ENCODE measurements at regions not wholly inside any gene's neighbourhood (a gene's known extent, or its start where the extent isn't known, plus 50 kb on each side); places are given as distances from the start of the nearest gene placed in this dataset.

DNA sequence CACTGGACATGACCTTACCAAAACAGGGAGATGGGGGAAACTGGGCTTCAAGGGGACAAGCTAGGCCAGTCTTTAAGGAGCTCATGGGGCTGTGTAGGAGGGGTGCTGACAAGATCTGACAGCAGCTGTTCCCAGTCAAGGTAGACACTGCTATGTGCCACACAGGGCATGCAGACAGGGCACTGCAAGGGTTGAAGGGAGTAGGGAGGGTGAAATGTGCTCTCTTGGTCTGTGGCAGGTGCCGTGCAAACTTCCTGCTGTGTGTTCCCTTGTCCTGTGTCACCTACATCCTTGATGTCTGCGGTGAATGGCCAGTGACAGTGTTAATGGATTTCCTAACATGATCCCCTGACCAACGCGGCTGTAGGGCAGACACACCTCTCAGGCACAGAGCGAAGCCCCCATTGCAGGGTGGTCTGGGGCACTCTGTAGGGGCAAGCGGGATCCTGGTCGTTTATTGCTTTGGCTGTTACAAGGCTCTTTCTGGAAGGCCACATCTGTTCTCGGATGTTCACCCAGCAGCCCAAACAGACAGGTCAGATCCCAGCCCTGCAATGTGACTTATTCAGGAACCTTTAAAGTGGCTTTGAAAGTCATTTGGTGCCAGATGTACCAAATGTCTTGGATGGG, 199.5 kb upstream of the ZNF536 start:
- no peak for DNase-seq

GRCh38 chr19:30173593-30174356, 198.4 kb upstream of the ZNF536 start:
- DNase-seq: no peak

- DNase-seq: no peak
These were observed 197.9 kb upstream of the ZNF536 start for GRCh38 chr19:30174357-30174645.

GRCh38 chr19:30174791-30175190, 197.4 kb upstream of the ZNF536 start:
- no peak for DNase-seq

- DNase-seq: no peak
These were observed 196.2 kb upstream of the ZNF536 start for GRCh38 chr19:30175987-30176386.

GRCh38 chr19:30178721-30179402, 193.3 kb upstream of the ZNF536 start:
- DNase-seq: no peak

DNA sequence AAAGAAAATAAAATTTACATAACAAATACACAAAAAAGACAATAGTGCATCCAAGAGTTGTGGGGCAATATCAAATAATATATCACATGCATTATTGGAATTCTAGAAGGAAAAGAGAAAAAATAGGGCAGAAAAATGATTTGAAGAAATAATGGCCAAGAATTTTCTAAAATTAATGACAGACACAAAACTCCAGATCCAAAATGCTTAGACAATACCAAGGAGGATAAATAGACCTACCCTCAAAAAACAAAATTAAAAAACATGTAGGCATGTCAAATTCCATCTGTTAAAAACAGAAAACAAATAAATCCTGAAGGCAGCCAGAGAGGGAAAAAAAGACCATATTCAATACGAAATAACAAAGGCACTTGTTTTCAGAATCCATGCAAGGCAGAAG, 191.5 kb upstream of the ZNF536 start:
- DNase-seq: no peak

- no peak for DNase-seq
These were observed 188.2 kb upstream of the ZNF536 start for GRCh38 chr19:30183807-30184490.

DNA sequence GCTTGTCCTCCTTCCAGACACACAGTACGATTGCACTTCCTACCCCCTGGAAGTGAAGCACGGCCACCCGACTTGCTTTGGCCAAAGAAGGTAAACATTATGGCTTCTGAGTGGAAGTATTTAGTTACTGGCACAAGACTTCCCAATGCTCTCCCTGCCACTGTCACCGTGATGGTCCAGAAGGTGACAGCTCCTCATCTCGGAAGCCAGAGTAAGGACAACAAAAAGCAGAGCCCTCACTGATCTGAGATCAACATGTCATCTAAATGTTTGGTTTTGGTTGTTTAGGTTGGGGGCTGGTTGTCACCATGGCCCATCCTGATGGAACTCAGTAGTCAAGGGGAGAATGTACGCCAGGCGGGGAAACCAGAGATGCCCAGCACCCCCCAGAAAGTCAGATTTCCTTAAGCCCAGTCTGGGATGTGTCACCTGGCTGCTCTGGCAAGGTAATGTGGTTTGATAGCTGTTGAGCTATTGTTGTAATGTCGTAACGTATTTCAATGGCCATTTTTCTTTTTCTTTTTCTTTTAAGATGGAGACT, 170.1 kb upstream of the ZNF536 start:
- DNase-seq: no peak

DNA sequence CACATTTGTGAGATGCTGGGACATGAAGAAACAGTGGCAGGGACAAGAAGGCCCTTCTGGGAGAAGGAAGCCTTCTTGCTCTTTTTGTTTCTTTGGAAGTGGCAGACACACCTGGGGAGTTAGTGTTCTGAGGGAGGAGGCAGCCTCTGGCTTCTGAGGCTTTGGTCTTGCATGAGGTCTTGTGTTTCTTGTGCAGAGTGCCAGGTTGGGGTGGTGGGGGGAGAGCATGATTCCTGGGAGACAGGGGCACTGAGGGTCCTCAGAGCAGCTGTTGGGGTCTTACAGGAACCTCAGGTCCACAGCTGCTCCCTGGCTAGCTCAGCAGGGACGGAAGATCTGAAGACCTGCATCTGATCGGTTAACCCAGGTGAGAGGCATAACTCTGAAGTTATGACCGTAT, 167.5 kb upstream of the ZNF536 start:
- no peak for DNase-seq

- no peak for DNase-seq
These were observed 166.0 kb upstream of the ZNF536 start for GRCh38 chr19:30206187-30206586.

DNA sequence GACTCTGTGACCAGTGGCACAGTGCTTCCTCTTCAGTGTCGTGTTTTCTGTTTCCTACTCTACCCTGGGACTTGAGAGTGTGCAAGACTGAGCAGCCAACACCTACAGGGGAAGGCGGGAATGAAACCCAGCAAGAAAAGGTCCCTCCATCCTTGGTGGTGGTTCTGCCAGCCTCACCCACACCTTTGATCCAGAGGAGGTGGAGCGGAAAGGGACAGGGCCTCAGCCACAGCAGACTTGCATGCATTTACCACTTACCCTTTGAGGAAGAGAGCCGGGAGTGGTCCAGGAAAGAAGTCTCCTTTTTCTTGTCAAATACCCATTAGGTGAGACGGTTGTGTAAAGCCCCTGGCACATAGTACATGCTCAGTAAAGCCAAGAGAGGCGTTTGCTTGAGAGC, 164.8 kb upstream of the ZNF536 start:
- DNase-seq: no peak

DNA sequence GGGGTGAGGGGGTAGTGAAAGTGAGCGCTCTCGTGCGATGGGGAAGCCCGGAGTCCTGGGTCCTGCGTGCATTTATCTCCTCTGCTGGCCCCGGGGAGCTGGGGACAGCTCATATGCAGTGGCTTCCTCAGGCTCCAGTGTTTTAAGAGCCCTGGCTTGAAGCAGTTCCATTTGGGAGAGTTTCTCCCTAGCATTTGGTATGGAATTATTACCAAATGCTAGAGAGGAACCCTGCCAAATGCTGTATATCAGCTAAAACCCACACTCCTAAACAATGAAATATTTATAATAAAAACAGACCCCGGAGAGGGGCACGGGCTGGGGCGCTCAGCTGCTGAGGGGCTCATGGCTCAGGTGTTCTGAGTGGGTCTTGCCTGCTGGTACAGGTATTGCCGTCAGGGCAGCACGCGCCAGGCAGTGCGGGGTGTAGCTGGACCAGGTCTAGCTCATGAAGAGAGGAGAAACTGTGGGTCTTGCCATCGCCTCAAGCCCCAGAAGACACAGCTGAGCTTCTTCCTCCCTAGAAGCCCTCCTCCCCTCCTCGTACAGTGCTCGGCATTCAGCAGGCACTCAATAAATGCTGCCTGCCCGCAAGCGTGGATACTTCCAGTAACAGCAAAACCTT, 163.6 kb upstream of the ZNF536 start:
- DNase-seq: no peak

DNA sequence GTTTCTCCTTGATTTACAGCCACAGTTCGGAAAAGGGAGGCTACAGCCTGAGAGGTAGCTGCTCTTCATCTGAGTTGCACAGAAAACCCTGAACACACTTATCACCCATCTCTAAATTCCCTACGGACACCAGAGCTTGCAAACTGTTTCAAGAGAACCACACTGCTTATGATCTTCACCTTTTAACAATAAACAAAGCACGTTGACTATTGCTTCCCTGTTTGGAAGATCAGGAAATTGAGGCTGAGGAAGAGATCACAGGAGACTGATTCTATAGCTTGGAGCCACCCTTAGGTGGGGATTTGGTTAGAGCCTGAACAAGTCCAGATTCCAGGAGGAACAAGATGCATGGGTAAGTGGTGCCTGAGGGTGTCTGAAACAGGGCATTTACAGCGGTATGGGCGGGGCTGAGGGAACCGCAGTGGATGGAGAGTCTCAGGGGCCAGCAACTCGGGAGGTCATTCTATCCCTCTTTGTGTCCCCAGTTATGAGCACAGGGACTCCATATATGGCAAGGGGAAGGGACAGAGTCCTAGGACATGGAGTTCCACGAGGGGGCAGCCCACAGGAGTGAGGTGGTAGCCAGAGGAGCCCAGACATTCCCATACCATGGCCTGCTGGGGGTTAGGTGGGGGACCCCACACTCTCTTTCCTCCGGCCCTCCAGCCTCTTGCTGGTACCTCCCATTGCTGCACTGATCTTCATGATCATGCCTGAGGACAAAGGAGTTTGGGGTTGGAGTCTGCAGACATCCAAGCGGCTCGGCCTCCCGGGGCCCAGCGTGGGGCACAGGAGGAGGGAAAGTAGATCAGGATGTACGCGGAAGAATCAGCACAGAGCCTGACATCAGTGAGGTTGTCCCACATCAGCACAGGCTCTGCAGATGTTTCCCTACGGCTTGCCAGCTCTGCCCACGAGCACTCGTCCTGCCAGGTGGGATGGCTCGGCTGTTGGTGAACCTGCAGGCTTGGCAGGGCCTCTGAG, 162.3 kb upstream of the ZNF536 start:
- no peak for DNase-seq

DNA sequence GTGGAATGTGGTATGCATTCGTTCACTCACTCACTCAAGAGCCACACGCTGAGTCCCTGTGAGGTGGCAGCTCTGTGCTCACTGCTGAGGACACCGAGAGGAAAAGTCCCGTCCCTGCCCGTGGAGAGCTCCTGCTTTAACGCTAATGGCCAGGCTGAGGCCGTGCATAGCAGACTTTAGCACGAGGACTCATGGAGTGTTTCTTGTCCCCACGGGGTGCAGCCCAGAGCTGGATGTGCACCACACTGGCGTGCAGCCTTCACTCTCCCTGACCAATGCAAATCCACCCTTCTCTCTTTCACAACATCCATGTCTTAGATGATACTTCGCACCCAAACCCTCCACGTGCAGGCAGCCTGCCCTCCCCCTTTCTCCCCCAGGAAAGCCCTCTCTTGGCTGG, 159.6 kb upstream of the ZNF536 start:
- no peak for DNase-seq

- DNase-seq: no peak
These were observed 157.5 kb upstream of the ZNF536 start for GRCh38 chr19:30214651-30215051.

- DNase-seq: no peak
These were observed 156.9 kb upstream of the ZNF536 start for GRCh38 chr19:30215248-30215647.

DNA sequence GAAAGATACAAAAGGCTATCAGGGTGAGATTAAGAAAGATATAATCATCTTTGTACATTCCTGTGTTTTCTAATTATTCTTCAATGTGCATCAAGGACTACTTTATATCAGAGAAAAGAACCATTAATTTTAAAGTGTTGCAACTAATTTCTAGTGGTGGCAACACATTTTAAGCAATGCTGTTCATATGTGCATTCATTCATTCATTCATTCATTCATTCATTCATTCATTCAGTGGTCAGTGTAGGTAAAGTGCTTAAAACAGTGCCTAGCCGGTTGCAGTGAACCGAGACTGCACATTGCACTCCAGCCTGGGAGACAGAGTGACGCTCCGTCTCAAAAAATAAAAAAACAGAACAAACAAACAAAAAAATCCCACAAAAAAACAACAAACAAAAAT, 155.7 kb upstream of the ZNF536 start:
- DNase-seq: no peak

- DNase-seq: no peak
These were observed 154.7 kb upstream of the ZNF536 start for GRCh38 chr19:30217461-30217860.

DNA sequence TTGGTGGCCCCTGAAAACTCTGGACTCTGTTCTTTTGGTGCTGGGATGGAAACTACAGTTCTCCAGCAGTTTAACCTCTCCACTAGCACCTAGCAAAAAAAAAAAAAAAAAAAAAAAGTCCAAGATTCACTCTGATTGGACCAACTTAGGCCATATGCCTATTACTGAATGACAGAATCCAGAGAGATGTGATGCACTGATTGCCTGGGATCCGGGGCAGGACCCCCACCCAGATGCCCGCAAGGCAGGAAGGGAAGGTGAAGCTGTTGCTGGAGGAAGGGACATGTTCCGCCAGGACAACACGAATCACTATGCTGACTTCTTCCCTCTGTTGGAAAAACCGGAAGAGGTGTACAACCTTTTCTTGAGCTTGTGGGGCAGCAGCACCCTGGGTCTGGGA, 152.5 kb upstream of the ZNF536 start:
- no peak for DNase-seq

- no peak for DNase-seq
These were observed 151.0 kb upstream of the ZNF536 start for GRCh38 chr19:30221176-30221575.

DNA sequence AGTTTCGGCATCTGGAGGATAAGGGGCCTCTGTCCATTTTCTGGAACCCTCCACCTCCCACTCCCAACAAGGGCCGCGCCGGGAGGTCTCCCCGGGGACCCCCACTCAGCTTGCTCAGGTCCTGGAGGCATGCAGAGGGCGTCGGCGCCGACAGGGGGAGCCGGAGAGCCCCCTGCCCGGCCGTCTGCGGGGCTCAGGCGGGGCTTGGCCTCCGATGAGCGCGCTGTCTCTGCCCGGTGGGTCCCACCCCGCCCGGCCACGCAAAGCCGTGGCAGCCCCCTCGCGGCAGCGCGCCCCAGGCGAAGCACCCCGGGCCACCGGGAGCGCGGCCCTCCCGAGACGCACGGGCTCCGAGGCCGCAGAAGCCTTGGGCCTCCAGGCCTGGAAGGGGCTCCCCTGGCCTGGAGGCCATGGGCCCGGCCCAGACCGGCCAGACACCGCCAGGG, 149.7 kb upstream of the ZNF536 start:
- DNase-seq: no peak
